ENCODE measurements at regions not wholly inside any gene's neighbourhood (a gene's known extent, or its start where the extent isn't known, plus 50 kb on each side); places are given as distances from the start of the nearest gene placed in this dataset.

GRCh38 chr20:19813846-19814640 is 56.0 kb downstream of the RIN2 start:
- no peaks in the 10 kb centered on the region for H3K79me2 ChIP-seq (ENCODE audit: insufficient read depth, low read length)
- no peak overlapping the region for H3K27ac ChIP-seq (ENCODE audit: extremely low read length, insufficient read depth, low read length)
- FAIRE-seq, result no peak

More at GRCh38 chr20:19813846-19814640, 56.0 kb downstream of the RIN2 start:
- TF ChIP-seq HNF4A (CRISPR knock-in tag; IDR thresholded peaks at IDR 0.05) (no peak), REXO4 (CRISPR knock-in tag; IDR thresholded peaks at IDR 0.05; ENCODE audit: borderline replicate concordance) (no peak), ARID5B (CRISPR knock-in tag; IDR thresholded peaks at IDR 0.05) (no peak)
- H2AFZ ChIP-seq (ENCODE audit: low read length), result no peak overlapping the region
- ChIA-PET CTCF (ENCODE audit: low intra/inter-chr PET ratio, low total read pairs) (no interaction called here), POLR2A (no interaction called here)
- BruUV-seq (replicated peaks), result no TSS peak
- H3K9me3 ChIP-seq (ENCODE audit: low read length), result peaks cover 2% of the 10 kb centered on the region; the same call in 1 of the 2 replicates
- H3K4me2 ChIP-seq (ENCODE audit: low read depth, low read length), result no peak overlapping the region
- WGBS (ENCODE audit: low lambda C conversion rate), result 86% methylated on average over 9 of the region's 9 CpGs
- in situ Hi-C loops (cut with HindIII; ENCODE audit: extremely low pct_ligation_motif_present, low pct_unique_long_range_greater_than_20kb) (no loop called here), intact Hi-C loops (cut with micrococcal nuclease; ENCODE audit: unreplicated experiment) (no loop called here)
- H3K4me1 ChIP-seq (ENCODE audit: insufficient read depth, low read length), result peaks cover 36% of the 10 kb centered on the region
- H3K36me3 ChIP-seq (replicated peaks in 1 of 2; ENCODE audit: control insufficient read depth in 1 of 2, insufficient read depth in 2 of 2, low read length in 2 of 2), result no peaks in the 10 kb centered on the region
- H4K20me1 ChIP-seq (ENCODE audit: insufficient read depth, low read length), result no peaks in the 10 kb centered on the region
- no peak for DNase-seq (ENCODE audit: low spot score)
- ATAC-seq, result no peak
- H3K4me3 ChIP-seq (replicated peaks in 1 of 3; ENCODE audit: insufficient read depth in 1 of 3, low read depth in 2 of 3, low read length in 3 of 3), result no peak overlapping the region
- no peaks in the 10 kb centered on the region for H3K27me3 ChIP-seq (ENCODE audit: control insufficient read depth in 1 of 2, insufficient read depth in 2 of 2, low read length in 2 of 2)
- H3K9ac ChIP-seq (ENCODE audit: insufficient read depth, low read depth, low read length), result no peak overlapping the region

All from HepG2 (cell line).